Astrocyte of the spinal cord (primary cell): ENCODE measurements at regions not wholly inside any gene's neighbourhood (a gene's known extent, or its start where the extent isn't known, plus 50 kb on each side); places are given as distances from the start of the nearest gene placed in this dataset.
A peak's percentile ranks its signal among the peaks of the same experiment; 100 is the strongest.

Experiments
- DNase-seq: peaks from one replicate; pipeline ENCODE4 v3.0.0; 2011; ENCODE audit warnings: low read depth, low spot score
- H3K4me3 ChIP-seq: 2 replicates; pipeline ENCODE4 v1.5.1; 2011; ENCODE audit warnings: low read depth, mild to moderate bottlenecking, low read length, moderate library complexity
- CTCF ChIP-seq: IDR thresholded peaks from 2 replicates; pipeline ENCODE4 v1.5.1; 2012; ENCODE audit warnings: low read depth, mild to moderate bottlenecking, low read length, inconsistent platforms
- in situ Hi-C: cut with HindIII; loops from 2 replicates; pipeline ENCODE4 v1.10.0; 2017; ENCODE audit warnings: low sequenced_read_pairs

GRCh38 chr18:68262690-68263294, 452.1 kb downstream of the TMX3 start:
- no peak overlapping the region for H3K4me3 ChIP-seq
- DNase-seq, result peak; percentile 72
- no peak for TF ChIP-seq CTCF
- in situ Hi-C loops, result no loop called here

GRCh38 chr18:68256418-68257067, 458.4 kb downstream of the TMX3 start:
- DNase-seq, result no peak
- H3K4me3 ChIP-seq, result no peak overlapping the region
- in situ Hi-C loops, result no loop called here
- no peak for TF ChIP-seq CTCF

GRCh38 chr18:68244786-68245185, 470.1 kb downstream of the TMX3 start:
- in situ Hi-C loops, result no loop called here
- no peak for TF ChIP-seq CTCF
- no peak overlapping the region for H3K4me3 ChIP-seq
- DNase-seq, result peak; percentile 29

- in situ Hi-C loops, result no loop called here
- no peak overlapping the region for H3K4me3 ChIP-seq
- DNase-seq, result no peak
- TF ChIP-seq CTCF, result no peak
Observed at GRCh38 chr18:68241881-68242280, 473.0 kb downstream of the TMX3 start.

- H3K4me3 ChIP-seq, result no peak overlapping the region
- in situ Hi-C loops, result no loop called here
- DNase-seq, result no peak
- no peak for TF ChIP-seq CTCF
Observed at GRCh38 chr18:68234676-68235075, 480.2 kb downstream of the TMX3 start.

GRCh38 chr18:68234131-68234530, 480.8 kb downstream of the TMX3 start:
- TF ChIP-seq CTCF, result no peak
- in situ Hi-C loops, result no loop called here
- DNase-seq, result no peak
- H3K4me3 ChIP-seq, result no peak overlapping the region
